Panc1 (cell line): ENCODE measurements at regions not wholly inside any gene's neighbourhood (a gene's known extent, or its start where the extent isn't known, plus 50 kb on each side); places are given as distances from the start of the nearest gene placed in this dataset.

Experiments
- ATAC-seq: fragments of 200-7000 bp; cut with Tn5 transposase; 2 replicates; pipeline ENCODE4 v1.9.1; 2020; ENCODE audit warnings: mild to moderate bottlenecking, moderate library complexity
- BruUV-seq: library from RNA; stranded (reverse); fragments of 400-500 nt; replicated peaks from 2 replicates; lab custom pipeline; 2021; lab: Mats Ljungman, UMichigan
- CTCF ChIA-PET: fragments of 300-600 bp; sonication (Branson Sonifier 250); formaldehyde crosslinking; loops from one replicate; lab custom pipeline; 2022; ENCODE audit warnings: antibody characterized with exemption; lab: Charles Lee
- POLR2A ChIA-PET: fragments of 300-600 bp; sonication (Branson Sonifier 250); formaldehyde crosslinking; loops from one replicate; lab custom pipeline; 2022; ENCODE audit warnings: antibody characterized with exemption; lab: Charles Lee
- DNase-seq: peaks from one replicate; pipeline ENCODE4 v3.0.0-alpha.2; 2010; ENCODE audit warnings: low read depth, low spot score
- H3K27ac ChIP-seq: 2 replicates; pipeline ENCODE4 v1.5.1; 2011; ENCODE audit warnings: mild to moderate bottlenecking, low read length, inconsistent platforms
- H3K27me3 ChIP-seq: fragments of 200-500 bp; sonication (Bioruptor generic); 2 replicates; pipeline ENCODE4 v1.6.0; 2014; ENCODE audit warnings: low read length, inconsistent platforms; ENCODE audit not compliant: control insufficient read depth, insufficient read depth
- H3K36me3 ChIP-seq: fragments of 200-500 bp; sonication (Bioruptor generic); 2 replicates; pipeline ENCODE4 v1.5.1; 2014; ENCODE audit warnings: inconsistent platforms, mild to moderate bottlenecking, low read length, moderate library complexity; ENCODE audit not compliant: control insufficient read depth, insufficient read depth
- H3K4me1 ChIP-seq: 2 replicates; pipeline ENCODE4 v1.5.1; 2011; ENCODE audit warnings: inconsistent platforms, mild to moderate bottlenecking, low read length, moderate library complexity; ENCODE audit not compliant: control insufficient read depth, insufficient read depth
- H3K4me3 ChIP-seq, 2 experiments: 2 replicates each; pipeline ENCODE4 v1.5.1; 2011 to 2012; ENCODE audit warnings: low read depth in 2 of 2, low read length in 2 of 2, mild to moderate bottlenecking in 2 of 2, inconsistent platforms in 1 of 2, moderate library complexity in 1 of 2
- H3K9me3 ChIP-seq: fragments of 200-500 bp; sonication (Bioruptor generic); 2 replicates; pipeline ENCODE4 v1.5.1; 2014; ENCODE audit warnings: low read depth, mild to moderate bottlenecking, inconsistent platforms, low read length, moderate library complexity; ENCODE audit not compliant: control insufficient read depth, insufficient read depth
- CTCF ChIP-seq: fragments of 450-650 bp; IDR thresholded peaks from 2 replicates; pipeline ENCODE4 v1.5.1; 2017; ENCODE audit warnings: mild to moderate bottlenecking
- POLR2AphosphoS5 ChIP-seq: IDR thresholded peaks from 2 replicates; pipeline ENCODE4 v1.6.1; 2012; ENCODE audit warnings: mild to moderate bottlenecking, low read depth, low read length, moderate library complexity
- REST ChIP-seq, 2 experiments: IDR thresholded peaks; 2 replicates each; pipeline ENCODE4 v1.6.1; 2011 to 2012; ENCODE audit warnings: low read depth in 2 of 2, control low read depth in 1 of 2, low read length in 1 of 2, mild to moderate bottlenecking in 1 of 2, moderate library complexity in 1 of 2; ENCODE audit not compliant: insufficient read depth in 1 of 2
- SIN3A ChIP-seq: IDR thresholded peaks from 2 replicates; pipeline ENCODE4 v1.6.1; 2012; ENCODE audit warnings: low read depth, mild to moderate bottlenecking, low read length, moderate library complexity, borderline replicate concordance; ENCODE audit not compliant: insufficient read depth
- TCF7L2 ChIP-seq: IDR thresholded peaks from 2 replicates; pipeline ENCODE4 v1.6.1; 2011; ENCODE audit warnings: mild to moderate bottlenecking, low read depth, low read length, inconsistent platforms
- in situ Hi-C: cut with HindIII; loops from 2 replicates; pipeline ENCODE4 v1.10.0; 2016; ENCODE audit warnings: low sequenced_read_pairs, low pct_unique_long_range_greater_than_20kb
- intact Hi-C: fragments of 100-400 bp; cut with micrococcal nuclease; formaldehyde crosslinking; loops from one replicate; pipeline ENCODE4 v1.10.0; 2022; ENCODE audit not compliant: unreplicated experiment

- in situ Hi-C loops (no loop called here), intact Hi-C loops (loop anchor here (10.0 kb wide), 1 partner anchor 219 kb away; no protein-coding TSS in a partner anchor)
- ChIA-PET POLR2A (no interaction called here), CTCF (no interaction called here)
- ATAC-seq (no peak), DNase-seq (no peak)
- Histone ChIP-seq H3K9me3 (no peaks in the 10 kb centered on the region), H3K27me3 (no peaks in the 10 kb centered on the region), H3K36me3 (no peaks in the 10 kb centered on the region), H3K4me1 (no peaks in the 10 kb centered on the region), H3K4me3 (no peak overlapping the region), H3K27ac (no peak overlapping the region)
- TF ChIP-seq REST (IDR thresholded peaks at IDR 0.05; ENCODE audit: insufficient read depth in 1 of 2, low read depth in 2 of 2, low read length in 1 of 2) = no peak
- TF ChIP-seq POLR2AphosphoS5 = no peak
- TF ChIP-seq CTCF = no peak
- TF ChIP-seq TCF7L2 = no peak
- no peak for TF ChIP-seq SIN3A
- no TSS peak for BruUV-seq
These were observed 380.1 kb upstream of the CHRM3 start for GRCh38 chr1:239006276-239006675.

- ATAC-seq (no peak), DNase-seq (no peak)
- no peak overlapping the region for H3K27ac ChIP-seq
- POLR2A ChIA-PET = no interaction called here
- no peaks in the 10 kb centered on the region for H3K9me3 ChIP-seq
- no peaks in the 10 kb centered on the region for H3K27me3 ChIP-seq
- in situ Hi-C loops (no loop called here), intact Hi-C loops (loop anchor here (10.0 kb wide), 1 partner anchor 225 kb away; no protein-coding TSS in a partner anchor)
- no peaks in the 10 kb centered on the region for H3K36me3 ChIP-seq
- no peak overlapping the region for H3K4me3 ChIP-seq
- CTCF ChIA-PET = no interaction called here
- no TSS peak for BruUV-seq
- TF ChIP-seq CTCF (no peak), TCF7L2 (no peak), POLR2AphosphoS5 (no peak), REST (IDR thresholded peaks at IDR 0.05; ENCODE audit: insufficient read depth in 1 of 2, low read depth in 2 of 2, low read length in 1 of 2) (no peak), SIN3A (no peak)
- H3K4me1 ChIP-seq = no peaks in the 10 kb centered on the region
These were observed 386.4 kb upstream of the CHRM3 start for GRCh38 chr1:238999944-239000343.
